Esophagus squamous epithelium (tissue), 4 donors: ENCODE measurements at regions not wholly inside any gene's neighbourhood (a gene's known extent, or its start where the extent isn't known, plus 50 kb on each side); places are given as distances from the start of the nearest gene placed in this dataset.

Experiments
- CTCF ChIP-seq, 6 experiments: fragments of 450-650 bp in 4 of 6; fragments of 200-600 bp in 2 of 6; sonication (generic) in 2 of 6; IDR thresholded peaks; one replicate each; pipeline ENCODE4 v1.5.1; 2016 to 2019; ENCODE audit warnings: antibody characterized with exemption in 6 of 6, mild to moderate bottlenecking in 4 of 6, moderate library complexity in 4 of 6
- POLR2A ChIP-seq, 4 donors: fragments of 450-650 bp; IDR thresholded peaks; one replicate each; pipeline ENCODE4 v1.6.1; 2017; ENCODE audit warnings: antibody characterized with exemption in 4 of 4, mild to moderate bottlenecking in 4 of 4, moderate library complexity in 3 of 4

- TF ChIP-seq CTCF (IDR thresholded peaks at IDR 0.05) (no peak), POLR2A (IDR thresholded peaks at IDR 0.05) (no peak)
Measured at GRCh38 chr4:57553728-57554127, 443.5 kb upstream of the IGFBP7 start.
